Karpas-422 (cell line): ENCODE measurements at regions not wholly inside any gene's neighbourhood (a gene's known extent, or its start where the extent isn't known, plus 50 kb on each side); places are given as distances from the start of the nearest gene placed in this dataset.

Experiments
- DNase-seq: peaks from one replicate; pipeline ENCODE4 v3.0.0-alpha.2; 2015
- H2AFZ ChIP-seq: fragments of 200-600 bp; sonication (generic); 2 replicates; pipeline ENCODE4 v1.6.1; 2014; ENCODE audit warnings: antibody characterized with exemption, low read length, mixed read lengths
- H3K27ac ChIP-seq: fragments of 200-600 bp; sonication (generic); 2 replicates; pipeline ENCODE4 v1.5.1; 2014; ENCODE audit warnings: mild to moderate bottlenecking, low read length, moderate library complexity
- H3K27me3 ChIP-seq: fragments of 200-600 bp; sonication (generic); 2 replicates; pipeline ENCODE4 v1.6.1; 2014; ENCODE audit warnings: low read length, mixed read lengths
- H3K36me3 ChIP-seq: fragments of 200-600 bp; sonication (generic); 2 replicates; pipeline ENCODE4 v1.6.1; 2014; ENCODE audit warnings: low read length, mixed read lengths; ENCODE audit not compliant: insufficient read depth
- H3K4me1 ChIP-seq: fragments of 200-600 bp; sonication (generic); 2 replicates; pipeline ENCODE4 v1.6.1; 2014; ENCODE audit warnings: mild to moderate bottlenecking, low read length, mixed read lengths
- H3K4me2 ChIP-seq: fragments of 200-600 bp; sonication (generic); 2 replicates; pipeline ENCODE4 v1.6.1; 2014; ENCODE audit warnings: low read length, low read depth, mild to moderate bottlenecking; ENCODE audit not compliant: poor library complexity, severe bottlenecking
- H3K4me3 ChIP-seq: fragments of 200-600 bp; sonication (generic); 2 replicates; pipeline ENCODE4 v1.5.1; 2014; ENCODE audit warnings: mild to moderate bottlenecking, antibody characterized with exemption, low read length, mixed read lengths
- H3K79me2 ChIP-seq: fragments of 200-600 bp; sonication (generic); 2 replicates; pipeline ENCODE4 v1.6.1; 2014; ENCODE audit warnings: mild to moderate bottlenecking, low read length, mixed read lengths
- H3K9ac ChIP-seq: fragments of 200-600 bp; sonication (generic); 2 replicates; pipeline ENCODE4 v1.6.0; 2014; ENCODE audit warnings: low read length
- H3K9me2 ChIP-seq: fragments of 200-600 bp; sonication (generic), shearing (Covaris generic); replicated peaks from 2 replicates; pipeline ENCODE4 v1.6.0; 2014; ENCODE audit warnings: mild to moderate bottlenecking, low read length, moderate library complexity; ENCODE audit not compliant: insufficient read depth
- H3K9me3 ChIP-seq: fragments of 300-700, 200-600 bp; sonication (generic); 2 replicates; pipeline ENCODE4 v1.6.1; 2014; ENCODE audit warnings: low read length, mixed read lengths
- H4K20me1 ChIP-seq: fragments of 200-600 bp; sonication (generic); 2 replicates; pipeline ENCODE4 v1.6.1; 2014; ENCODE audit warnings: mild to moderate bottlenecking, antibody characterized with exemption, low read length, low read depth; ENCODE audit not compliant: insufficient read depth

DNA sequence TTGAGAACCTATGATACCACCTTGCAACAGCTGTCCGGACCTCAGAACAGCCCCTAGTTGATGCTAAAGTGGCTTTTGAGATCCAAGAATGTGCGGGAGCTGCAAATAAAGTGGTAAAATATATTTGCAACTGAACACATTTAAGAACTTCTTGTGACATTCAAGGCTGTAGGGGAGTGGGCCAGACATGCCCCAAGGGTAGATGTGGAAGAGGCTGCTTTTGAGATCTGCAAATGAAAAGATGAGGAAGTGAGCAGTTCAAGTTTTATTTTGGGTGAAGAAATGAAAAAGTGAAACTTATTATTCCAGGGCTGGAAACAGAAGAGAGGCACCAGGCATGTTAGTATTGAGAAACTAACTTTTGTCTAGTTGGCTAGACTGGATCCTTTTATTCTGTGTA is 359.5 kb upstream of the PLXNA2 start:
- no peaks in the 10 kb centered on the region for H3K79me2 ChIP-seq
- no peaks in the 10 kb centered on the region for H3K27me3 ChIP-seq
- no peak for DNase-seq
- H2AFZ ChIP-seq: no peak overlapping the region
- no peaks in the 10 kb centered on the region for H4K20me1 ChIP-seq
- no peaks in the 10 kb centered on the region for H3K36me3 ChIP-seq
- no peaks in the 10 kb centered on the region for H3K4me1 ChIP-seq
- H3K9ac ChIP-seq: no peak overlapping the region
- no peaks in the 10 kb centered on the region for H3K9me2 ChIP-seq
- no peak overlapping the region for H3K4me3 ChIP-seq
- no peak overlapping the region for H3K27ac ChIP-seq
- no peaks in the 10 kb centered on the region for H3K9me3 ChIP-seq
- H3K4me2 ChIP-seq: no peak overlapping the region

DNA sequence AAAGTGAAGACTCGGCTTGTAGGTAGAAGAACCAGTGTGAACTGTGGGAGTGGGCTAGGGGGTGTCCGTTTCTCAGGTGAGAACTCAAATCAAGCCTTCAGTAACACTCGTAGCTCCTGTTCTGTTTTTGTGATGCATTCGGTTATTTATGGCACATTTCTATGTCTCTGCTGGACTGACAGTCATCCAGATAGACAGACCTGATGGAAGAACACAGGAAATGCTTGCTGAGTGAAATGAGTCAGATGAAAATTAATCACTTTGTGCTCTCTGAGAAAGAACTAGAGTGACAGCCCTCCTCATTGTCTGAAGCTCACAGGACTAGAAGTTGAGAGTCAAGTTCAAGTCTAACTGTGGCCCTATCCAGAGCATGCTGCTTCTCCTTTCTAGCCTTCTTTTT is 360.1 kb upstream of the PLXNA2 start:
- H3K4me3 ChIP-seq: no peak overlapping the region
- no peak overlapping the region for H3K27ac ChIP-seq
- no peaks in the 10 kb centered on the region for H3K79me2 ChIP-seq
- H3K4me1 ChIP-seq: no peaks in the 10 kb centered on the region
- H2AFZ ChIP-seq: no peak overlapping the region
- no peaks in the 10 kb centered on the region for H3K9me3 ChIP-seq
- no peaks in the 10 kb centered on the region for H3K36me3 ChIP-seq
- DNase-seq: no peak
- H3K9me2 ChIP-seq: no peaks in the 10 kb centered on the region
- no peak overlapping the region for H3K4me2 ChIP-seq
- no peaks in the 10 kb centered on the region for H4K20me1 ChIP-seq
- H3K27me3 ChIP-seq: no peaks in the 10 kb centered on the region
- H3K9ac ChIP-seq: no peak overlapping the region

DNA sequence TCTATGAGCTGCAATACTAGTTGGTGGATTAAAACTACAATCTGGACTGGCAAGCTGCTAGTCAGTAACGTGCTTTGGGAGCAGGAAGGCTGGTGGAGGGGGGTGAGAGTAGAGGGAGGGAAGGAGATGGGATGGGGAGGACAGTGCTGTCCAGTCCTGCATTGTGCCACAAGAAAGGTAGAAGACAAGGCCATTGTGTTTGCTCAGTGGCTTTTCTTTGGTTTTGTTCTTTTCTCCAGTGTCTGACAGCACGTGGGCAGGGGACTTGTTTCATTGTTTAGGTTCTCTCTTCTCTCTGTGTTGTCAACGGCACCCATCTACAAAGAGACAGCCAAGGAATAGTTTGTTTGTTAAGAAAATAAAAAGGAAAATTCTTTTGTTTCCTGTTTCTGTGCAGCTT is 362.8 kb upstream of the PLXNA2 start:
- H3K4me1 ChIP-seq: no peaks in the 10 kb centered on the region

DNA sequence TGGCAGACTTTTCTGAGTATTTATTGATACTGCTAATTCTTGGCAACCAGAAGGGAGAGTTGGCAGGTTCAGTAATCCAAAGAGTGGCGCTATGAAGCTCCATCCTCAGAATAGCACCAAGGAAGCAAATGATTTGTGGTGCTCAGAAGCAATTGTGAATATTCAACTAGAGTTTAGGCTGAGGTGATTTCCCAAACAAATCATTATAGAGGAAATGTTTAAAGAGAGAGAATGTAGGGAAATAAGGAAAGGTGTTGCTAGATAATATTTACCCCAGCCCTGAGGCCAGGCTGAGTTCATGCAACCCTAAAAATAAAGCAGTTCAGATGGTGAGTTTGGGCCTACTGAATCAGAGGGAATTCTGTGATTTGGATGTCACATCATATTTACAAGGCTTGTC is 363.4 kb upstream of the PLXNA2 start:
- Histone ChIP-seq H3K4me3 (no peak overlapping the region), H3K9me3 (no peaks in the 10 kb centered on the region), H3K4me1 (no peaks in the 10 kb centered on the region), H4K20me1 (no peaks in the 10 kb centered on the region), H3K9ac (no peak overlapping the region), H3K36me3 (no peaks in the 10 kb centered on the region), H3K27me3 (no peaks in the 10 kb centered on the region), H2AFZ (no peak overlapping the region), H3K27ac (no peak overlapping the region), H3K9me2 (no peaks in the 10 kb centered on the region), H3K79me2 (no peaks in the 10 kb centered on the region), H3K4me2 (no peak overlapping the region)
- DNase-seq: no peak

More for the DNA sequence above, 362.8 kb upstream of the PLXNA2 start:
- Histone ChIP-seq H3K27ac (no peak overlapping the region), H3K36me3 (no peaks in the 10 kb centered on the region), H3K9ac (no peak overlapping the region), H3K79me2 (no peaks in the 10 kb centered on the region), H3K27me3 (no peaks in the 10 kb centered on the region), H3K9me3 (no peaks in the 10 kb centered on the region), H2AFZ (no peak overlapping the region), H3K4me2 (no peak overlapping the region), H4K20me1 (no peaks in the 10 kb centered on the region), H3K9me2 (no peaks in the 10 kb centered on the region), H3K4me3 (no peak overlapping the region)
- no peak for DNase-seq

DNA sequence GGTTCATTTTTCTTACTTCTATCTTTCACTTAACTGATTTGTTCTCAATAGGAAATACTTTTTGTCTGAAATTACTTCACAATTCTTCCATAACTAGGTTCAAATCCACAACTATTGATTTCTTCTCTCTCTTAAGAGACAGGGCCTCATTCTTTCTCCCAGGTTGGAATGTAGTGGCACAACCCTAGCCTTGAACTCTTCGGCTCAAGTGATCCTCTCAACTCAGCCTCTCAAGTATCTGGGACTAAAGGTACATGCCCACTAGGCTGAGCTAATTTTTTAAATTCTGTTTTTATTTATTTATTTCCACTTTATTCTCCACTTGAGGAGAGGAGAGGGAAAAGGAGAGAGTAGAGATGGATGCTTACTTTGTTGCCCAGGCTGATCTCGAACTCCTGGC is 370.4 kb upstream of the PLXNA2 start:
- no peaks in the 10 kb centered on the region for H4K20me1 ChIP-seq
- no peaks in the 10 kb centered on the region for H3K79me2 ChIP-seq
- no peaks in the 10 kb centered on the region for H3K9me2 ChIP-seq
- no peaks in the 10 kb centered on the region for H3K4me1 ChIP-seq
- no peak overlapping the region for H2AFZ ChIP-seq
- H3K27me3 ChIP-seq: no peaks in the 10 kb centered on the region
- DNase-seq: no peak
- H3K4me2 ChIP-seq: no peak overlapping the region
- no peaks in the 10 kb centered on the region for H3K9me3 ChIP-seq
- no peaks in the 10 kb centered on the region for H3K36me3 ChIP-seq
- H3K27ac ChIP-seq: no peak overlapping the region
- no peak overlapping the region for H3K4me3 ChIP-seq
- no peak overlapping the region for H3K9ac ChIP-seq

DNA sequence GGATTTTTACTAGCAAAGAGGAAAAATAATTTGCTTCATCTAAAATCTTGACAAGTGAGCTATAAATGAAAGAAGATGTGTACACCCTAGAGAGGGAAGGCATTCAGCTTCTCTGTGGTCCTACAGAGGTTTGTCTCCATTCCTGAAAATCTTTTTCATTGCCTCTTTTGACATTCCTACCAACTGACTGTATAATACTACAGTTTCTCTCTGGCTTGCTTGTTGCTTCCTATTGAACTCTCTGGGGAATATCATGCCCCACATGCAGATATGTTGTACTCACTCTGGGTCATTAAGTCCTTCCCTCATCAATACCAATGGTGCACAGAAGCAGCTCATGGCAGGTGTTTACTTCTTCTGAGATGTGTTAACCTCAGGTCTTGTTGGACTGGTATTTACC is 371.2 kb upstream of the PLXNA2 start:
- H4K20me1 ChIP-seq: no peaks in the 10 kb centered on the region
- H3K27me3 ChIP-seq: no peaks in the 10 kb centered on the region
- H3K4me2 ChIP-seq: no peak overlapping the region
- H3K9ac ChIP-seq: no peak overlapping the region
- H3K4me1 ChIP-seq: no peaks in the 10 kb centered on the region
- H2AFZ ChIP-seq: no peak overlapping the region
- no peak overlapping the region for H3K4me3 ChIP-seq
- H3K9me3 ChIP-seq: peaks cover 5% of the 10 kb centered on the region; the same call in 1 of the 2 replicates
- H3K79me2 ChIP-seq: no peaks in the 10 kb centered on the region
- H3K36me3 ChIP-seq: no peaks in the 10 kb centered on the region
- no peak for DNase-seq
- no peaks in the 10 kb centered on the region for H3K9me2 ChIP-seq
- H3K27ac ChIP-seq: no peak overlapping the region

DNA sequence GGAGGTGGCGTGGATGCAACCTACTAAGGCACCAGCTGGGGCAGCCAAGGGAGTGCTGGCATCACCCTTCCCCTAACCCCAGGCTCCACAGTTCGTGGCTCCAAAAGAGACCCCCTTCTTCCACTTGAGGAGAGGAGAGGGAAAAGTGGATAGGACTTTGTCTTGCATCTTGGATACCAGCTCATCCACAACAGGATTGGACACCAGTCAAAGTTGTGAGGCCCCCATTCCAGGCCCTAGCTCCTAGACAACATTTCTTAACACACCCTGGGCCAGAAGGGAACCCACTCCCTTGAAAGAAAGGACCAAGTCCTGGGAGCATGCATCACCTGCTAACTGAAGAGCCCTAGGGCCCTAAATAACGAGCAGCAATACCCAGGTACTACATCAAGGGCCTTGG is 372.6 kb upstream of the PLXNA2 start:
- Histone ChIP-seq H3K36me3 (no peaks in the 10 kb centered on the region), H3K9me3 (peaks cover 9% of the 10 kb centered on the region; the same call in 1 of the 2 replicates), H3K9ac (no peak overlapping the region), H3K27ac (no peak overlapping the region), H3K27me3 (no peaks in the 10 kb centered on the region), H3K9me2 (no peaks in the 10 kb centered on the region), H3K79me2 (no peaks in the 10 kb centered on the region), H3K4me2 (no peak overlapping the region), H3K4me1 (no peaks in the 10 kb centered on the region), H4K20me1 (no peaks in the 10 kb centered on the region), H2AFZ (no peak overlapping the region), H3K4me3 (no peak overlapping the region)
- no peak for DNase-seq

DNA sequence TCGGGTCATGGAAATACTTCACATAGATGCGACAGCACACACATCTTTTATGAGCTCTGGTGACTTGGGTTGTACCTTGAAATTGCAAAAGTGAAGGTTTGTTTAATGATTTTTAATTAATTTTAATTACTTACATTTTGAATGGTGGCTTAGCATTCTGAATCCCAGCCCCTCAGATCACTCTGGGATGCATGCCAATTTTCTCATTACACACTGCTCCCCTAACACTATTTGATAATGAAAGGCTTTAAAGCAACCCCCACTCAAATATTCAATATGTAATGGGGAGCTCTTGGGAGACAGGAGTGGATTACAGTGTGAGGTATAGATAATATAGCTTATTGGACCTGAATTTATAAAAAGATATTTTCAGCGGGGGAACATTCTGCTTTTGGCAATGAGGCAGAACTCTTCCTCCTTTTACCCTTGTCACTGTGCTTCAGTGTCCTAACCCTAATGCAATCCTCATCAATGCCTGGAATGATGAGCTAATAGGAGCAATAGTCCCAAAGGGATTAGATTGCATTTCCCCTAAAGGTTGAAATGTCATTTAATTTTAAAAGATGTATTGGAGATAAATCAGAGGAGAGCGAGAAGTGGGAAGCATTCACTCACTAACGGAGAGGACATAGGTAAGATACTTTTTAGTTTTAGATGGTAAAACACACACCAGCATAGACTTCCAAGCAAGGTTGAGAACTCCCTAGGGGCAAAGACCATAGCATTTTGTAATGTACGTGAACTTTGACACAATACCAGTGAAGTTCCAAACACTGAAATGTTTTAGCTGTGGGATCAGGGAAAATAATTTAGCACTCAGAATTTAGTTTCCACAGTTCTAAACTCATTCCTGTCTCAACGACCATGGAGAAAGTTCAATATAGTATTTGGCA is 384.1 kb upstream of the PLXNA2 start:
- H3K9ac ChIP-seq: no peak overlapping the region
- H3K9me3 ChIP-seq: no peaks in the 10 kb centered on the region
- H3K79me2 ChIP-seq: no peaks in the 10 kb centered on the region

More for the DNA sequence above, 384.1 kb upstream of the PLXNA2 start:
- DNase-seq: no peak
- Histone ChIP-seq H3K4me3 (no peak overlapping the region), H4K20me1 (no peaks in the 10 kb centered on the region), H3K36me3 (no peaks in the 10 kb centered on the region), H3K27me3 (no peaks in the 10 kb centered on the region), H2AFZ (no peak overlapping the region), H3K9me2 (no peaks in the 10 kb centered on the region), H3K27ac (no peak overlapping the region), H3K4me2 (no peak overlapping the region), H3K4me1 (no peaks in the 10 kb centered on the region)
